Stimulated activated CD8-positive, alpha-beta memory T cell treated with anti-CD3 and anti-CD28 coated beads, Interleukin-15, amount 100 ng/mL, for 48 hours (primary cell): ENCODE measurements at regions not wholly inside any gene's neighbourhood (a gene's known extent, or its start where the extent isn't known, plus 50 kb on each side); places are given as distances from the start of the nearest gene placed in this dataset.

Experiments
- DNase-seq, 2 donors: peaks; one replicate each; pipeline ENCODE4 v3.0.0-alpha.2; 2020; ENCODE audit warnings: low read depth in 2 of 2

GRCh38 chr14:49240383-49240782, 345.8 kb downstream of the RPS29 start:
- DNase-seq: no peak

GRCh38 chr14:49228552-49228951, 357.6 kb downstream of the RPS29 start:
- no peak for DNase-seq

- DNase-seq: no peak
Observed at GRCh38 chr14:49221316-49221715, 364.9 kb downstream of the RPS29 start.

GRCh38 chr14:49220492-49220891, 365.7 kb downstream of the RPS29 start:
- DNase-seq: no peak

- DNase-seq: no peak
Observed at GRCh38 chr14:49218436-49219092, 367.6 kb downstream of the RPS29 start.

GRCh38 chr14:49212721-49213120, 373.5 kb downstream of the RPS29 start:
- DNase-seq: no peak

- no peak for DNase-seq
Observed at GRCh38 chr14:49209416-49209815, 376.8 kb downstream of the RPS29 start.

- DNase-seq: no peak
Observed at GRCh38 chr14:49206828-49207227, 379.4 kb downstream of the RPS29 start.

GRCh38 chr14:49203676-49204075, 382.5 kb downstream of the RPS29 start:
- DNase-seq: no peak

- no peak for DNase-seq
Observed at GRCh38 chr14:49199159-49199558, 387.0 kb downstream of the RPS29 start.

GRCh38 chr14:49196327-49196726, 389.9 kb downstream of the RPS29 start:
- no peak for DNase-seq

- no peak for DNase-seq
Observed at GRCh38 chr14:49194067-49194466, 392.1 kb downstream of the RPS29 start.

GRCh38 chr14:49193332-49194065, 392.7 kb downstream of the RPS29 start:
- DNase-seq: no peak

GRCh38 chr14:49191380-49191779, 394.8 kb downstream of the RPS29 start:
- no peak for DNase-seq

- DNase-seq: no peak
Observed at GRCh38 chr14:49189375-49189774, 396.8 kb downstream of the RPS29 start.

GRCh38 chr14:49187799-49188198, 398.4 kb downstream of the RPS29 start:
- no peak for DNase-seq

- DNase-seq: no peak
Observed at GRCh38 chr14:49173765-49174373, 412.3 kb downstream of the RPS29 start.

GRCh38 chr14:49164074-49164473, 422.1 kb downstream of the RPS29 start:
- no peak for DNase-seq

- no peak for DNase-seq
Observed at GRCh38 chr14:49160983-49161382, 425.2 kb downstream of the RPS29 start.

GRCh38 chr14:49159081-49159480, 427.1 kb downstream of the RPS29 start:
- no peak for DNase-seq

- no peak for DNase-seq
Observed at GRCh38 chr14:49139593-49139992, 446.6 kb downstream of the RPS29 start.

GRCh38 chr14:49134940-49135339, 451.2 kb downstream of the RPS29 start:
- no peak for DNase-seq

GRCh38 chr14:49121246-49121645, 464.9 kb downstream of the RPS29 start:
- DNase-seq: no peak
